H1 (cell line): ENCODE measurements at regions not wholly inside any gene's neighbourhood (a gene's known extent, or its start where the extent isn't known, plus 50 kb on each side); places are given as distances from the start of the nearest gene placed in this dataset.

Experiments used
- BCL11A ChIP-seq, 2 experiments: IDR thresholded peaks; one replicate each; pipeline ENCODE4 v1.6.1; 2011; ENCODE audit warnings: low read depth in 2 of 2, low read length in 2 of 2, mild to moderate bottlenecking in 2 of 2
- CEBPB ChIP-seq: IDR thresholded peaks from 2 replicates; pipeline ENCODE4 v1.6.1; 2012; ENCODE audit warnings: low read depth, low read length
- CHD2 ChIP-seq: IDR thresholded peaks from 2 replicates; pipeline ENCODE4 v1.6.1; 2012; ENCODE audit warnings: low read length, improper control_type of control experiment
- CHD7 ChIP-seq: fragments of 300-600 bp; sonication (generic); IDR thresholded peaks from 2 replicates; pipeline ENCODE4 v1.7.1; 2012; ENCODE audit warnings: low read length, moderate library complexity, mild to moderate bottlenecking, inconsistent platforms; ENCODE audit not compliant: insufficient replicate concordance
- HDAC6 ChIP-seq: IDR thresholded peaks from one replicate; pipeline ENCODE4 v1.7.1; 2012; ENCODE audit warnings: low read depth, mild to moderate bottlenecking, inconsistent platforms, low read length, moderate library complexity
- KDM4A ChIP-seq: IDR thresholded peaks from one replicate; pipeline ENCODE4 v1.7.1; 2012; ENCODE audit warnings: low read depth, mild to moderate bottlenecking, moderate library complexity, low read length, inconsistent platforms; ENCODE audit not compliant: severe bottlenecking
- RNF2 ChIP-seq: fragments of 200-900, 300-1000 bp; sonication (generic); IDR thresholded peaks from 2 replicates; pipeline ENCODE4 v1.7.1; 2016; ENCODE audit warnings: borderline replicate concordance, low read depth, mild to moderate bottlenecking, antibody characterized with exemption, low read length; ENCODE audit not compliant: poor library complexity, severe bottlenecking; ENCODE audit errors: missing control alignments
- SAP30 ChIP-seq: fragments of 300-600 bp; sonication (generic); IDR thresholded peaks from 2 replicates; pipeline ENCODE4 v1.7.1; 2012; ENCODE audit warnings: low read length, moderate library complexity, mild to moderate bottlenecking, inconsistent platforms; ENCODE audit not compliant: insufficient read depth, insufficient replicate concordance
- SIN3A ChIP-seq, 2 experiments: IDR thresholded peaks in 1 of 2; conservative IDR thresholded peaks in 1 of 2; 2 replicates each; pipeline ENCODE4 v1.6.1; 2011 to 2012; ENCODE audit warnings: low read length in 2 of 2, improper control_type of control experiment in 1 of 2, low read depth in 1 of 2, mild to moderate bottlenecking in 1 of 2
- SUZ12 ChIP-seq: fragments of 200-600 bp; sonication (generic); IDR thresholded peaks from 2 replicates; pipeline ENCODE4 v1.6.1; 2012; ENCODE audit warnings: mild to moderate bottlenecking, inconsistent platforms, low read length, moderate library complexity, mixed read lengths
- TEAD4 ChIP-seq: IDR thresholded peaks from 2 replicates; pipeline ENCODE4 v1.6.1; 2012; ENCODE audit warnings: low read depth, low read length, inconsistent platforms, mixed read lengths
- ZNF274 ChIP-seq: IDR thresholded peaks from 2 replicates; pipeline ENCODE4 v1.7.0; 2012; ENCODE audit warnings: low read length, borderline replicate concordance; ENCODE audit errors: extremely low read depth

- no peak for TF ChIP-seq CHD7
- TF ChIP-seq SIN3A (conservative IDR thresholded peaks at IDR 0.05 in 1 of 2, IDR thresholded peaks at IDR 0.05 in 1 of 2; ENCODE audit: low read depth in 1 of 2, low read length in 2 of 2), result no peak
- no peak for TF ChIP-seq TEAD4
- no peak for TF ChIP-seq ZNF274
- TF ChIP-seq KDM4A, result no peak
- TF ChIP-seq CHD2, result no peak
- TF ChIP-seq SUZ12, result no peak
- TF ChIP-seq CEBPB, result no peak
- no peak for TF ChIP-seq SAP30
- no peak for TF ChIP-seq HDAC6
- no peak for TF ChIP-seq RNF2
- TF ChIP-seq BCL11A (IDR thresholded peaks at IDR 0.05; ENCODE audit: low read depth in 2 of 2, low read length in 2 of 2), result no peak
Observed at GRCh38 chr15:81442454-81442853, 68.4 kb upstream of the TMC3 start (continued).
